HG02885 (cell line): ENCODE measurements at regions not wholly inside any gene's neighbourhood (a gene's known extent, or its start where the extent isn't known, plus 50 kb on each side); places are given as distances from the start of the nearest gene placed in this dataset.

ENCODE experiments used
- ATAC-seq: cut with Tn5 transposase; IDR thresholded peaks from one replicate; pipeline ENCODE4 v1.9.1; 2021; ENCODE audit warnings: mild to moderate bottlenecking; ENCODE audit not compliant: unreplicated experiment, poor library complexity

DNA sequence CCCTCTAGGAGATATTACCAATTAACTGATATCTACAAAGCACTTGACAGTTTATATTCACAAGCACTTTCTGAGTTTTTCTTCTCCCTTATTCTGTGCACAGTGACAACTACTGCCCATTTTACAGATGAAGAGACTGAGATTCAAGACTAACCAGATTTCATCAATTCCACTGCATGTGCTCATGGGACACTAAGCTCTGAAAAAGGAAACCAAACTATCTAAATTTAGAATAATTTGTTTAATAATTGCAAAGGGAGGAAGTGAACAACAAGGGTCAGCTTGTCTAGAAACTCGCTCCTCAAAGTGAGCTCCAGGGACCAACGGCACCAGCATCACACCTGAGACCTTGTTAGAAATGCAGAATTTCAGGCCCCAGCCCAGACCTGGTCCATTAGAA lies 50.8 kb upstream of the MYLIP start:
- ATAC-seq = peak; percentile 66

DNA sequence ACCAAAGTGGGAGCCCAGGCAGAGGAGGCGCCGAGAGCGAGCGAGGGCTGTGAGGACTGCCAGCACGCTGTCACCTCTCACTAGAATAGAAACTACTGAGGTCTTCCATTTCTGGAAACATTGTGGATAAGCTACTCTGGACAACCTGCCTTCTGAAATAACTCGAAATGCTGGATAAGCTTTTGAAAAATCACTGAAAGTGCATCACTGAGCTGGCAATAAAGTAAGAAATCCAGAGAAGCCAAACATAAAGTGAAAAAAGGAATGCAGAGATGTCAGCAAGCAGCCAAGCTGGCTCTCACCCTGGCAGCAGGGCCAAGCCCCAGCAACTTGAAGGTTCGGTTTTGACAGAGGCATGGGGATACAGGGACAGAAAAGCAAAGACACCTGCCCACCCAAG lies 59.2 kb upstream of the MYLIP start:
- no peak for ATAC-seq

DNA sequence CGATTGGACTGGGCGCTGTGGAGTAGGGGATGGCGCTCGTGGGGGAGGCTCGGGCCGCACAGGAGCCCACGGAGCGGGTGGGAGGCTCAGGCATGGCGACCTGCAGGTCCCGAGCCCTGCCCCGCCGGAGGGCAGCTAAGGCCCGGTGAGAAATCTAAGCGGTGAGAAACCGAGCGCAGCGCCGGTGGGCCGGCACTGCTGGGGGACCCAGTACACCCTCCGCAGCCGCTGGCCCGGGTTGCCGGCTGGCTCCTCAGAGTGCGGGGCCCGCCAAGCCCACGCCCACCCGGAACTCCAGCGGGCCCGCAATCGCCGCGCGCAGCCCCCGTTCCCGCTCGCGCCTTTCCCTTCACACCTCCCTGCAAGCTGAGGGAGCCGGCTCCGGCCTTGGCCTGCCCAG lies 59.7 kb upstream of the MYLIP start:
- no peak for ATAC-seq

DNA sequence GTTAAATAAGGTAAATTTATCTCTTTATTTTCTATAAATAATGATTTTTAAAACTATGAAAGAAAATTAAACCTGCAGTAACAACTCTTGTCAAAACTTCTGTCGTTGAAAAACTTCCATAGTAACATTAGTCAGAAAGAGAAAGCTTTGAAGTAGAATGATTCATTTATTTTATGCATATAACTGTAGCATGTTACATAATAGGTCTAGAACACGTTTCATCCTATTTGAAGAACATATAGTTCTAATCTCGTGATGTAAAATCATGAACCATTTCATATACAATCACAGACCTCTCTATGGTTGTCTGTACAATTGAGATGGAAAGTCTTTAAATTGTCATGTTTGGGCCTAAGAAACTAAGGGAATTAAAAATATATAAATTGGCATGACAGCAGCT lies 61.3 kb upstream of the MYLIP start:
- no peak for ATAC-seq

GRCh38 chr6:16064671-16065072 lies 64.2 kb upstream of the MYLIP start:
- ATAC-seq = no peak

DNA sequence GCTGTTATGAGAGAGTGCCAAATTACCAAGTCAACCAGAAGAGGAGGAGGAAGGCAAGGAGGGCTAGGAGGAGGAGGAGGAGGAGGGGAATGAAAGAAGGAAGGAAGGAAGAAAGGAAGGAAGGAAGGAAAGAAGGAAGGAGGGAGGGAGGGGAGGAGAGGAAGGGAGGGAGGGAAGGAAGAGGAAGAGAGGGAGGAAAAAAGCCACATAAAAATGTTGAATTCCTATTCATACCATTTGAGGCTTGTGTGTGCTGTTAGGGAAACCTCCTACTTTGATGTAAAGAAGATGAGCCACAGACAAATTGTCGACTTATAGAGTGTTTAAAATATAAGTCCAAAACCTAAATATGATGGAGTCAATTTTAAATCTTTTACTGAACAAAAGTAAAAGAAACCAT lies 65.3 kb upstream of the MYLIP start:
- no peak for ATAC-seq

- ATAC-seq = no peak
Measured at GRCh38 chr6:16061818-16062217, 67.1 kb upstream of the MYLIP start.

GRCh38 chr6:16060039-16060438 lies 68.8 kb upstream of the MYLIP start:
- ATAC-seq = no peak

DNA sequence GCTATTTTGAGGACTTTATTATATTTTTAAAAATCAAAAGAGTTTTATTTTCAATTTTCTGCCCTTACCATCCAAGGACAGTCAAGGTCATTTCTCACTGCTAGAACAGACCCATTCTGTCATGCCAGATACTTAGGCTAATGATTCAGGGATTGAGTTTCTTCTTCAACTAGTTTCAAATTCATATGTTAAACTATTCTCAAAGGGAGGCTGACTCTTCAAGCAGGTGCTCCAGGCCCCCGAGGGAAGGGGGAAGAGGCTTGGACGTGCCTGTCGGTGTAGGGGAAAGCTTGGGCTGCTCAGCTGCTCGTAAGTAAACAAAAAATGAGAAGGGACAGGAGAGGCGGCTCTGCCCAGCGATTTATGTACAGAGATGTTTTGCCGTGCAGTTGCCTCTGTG lies 69.4 kb upstream of the MYLIP start:
- ATAC-seq = no peak

GRCh38 chr6:16058929-16059345 lies 69.9 kb upstream of the MYLIP start:
- no peak for ATAC-seq

DNA sequence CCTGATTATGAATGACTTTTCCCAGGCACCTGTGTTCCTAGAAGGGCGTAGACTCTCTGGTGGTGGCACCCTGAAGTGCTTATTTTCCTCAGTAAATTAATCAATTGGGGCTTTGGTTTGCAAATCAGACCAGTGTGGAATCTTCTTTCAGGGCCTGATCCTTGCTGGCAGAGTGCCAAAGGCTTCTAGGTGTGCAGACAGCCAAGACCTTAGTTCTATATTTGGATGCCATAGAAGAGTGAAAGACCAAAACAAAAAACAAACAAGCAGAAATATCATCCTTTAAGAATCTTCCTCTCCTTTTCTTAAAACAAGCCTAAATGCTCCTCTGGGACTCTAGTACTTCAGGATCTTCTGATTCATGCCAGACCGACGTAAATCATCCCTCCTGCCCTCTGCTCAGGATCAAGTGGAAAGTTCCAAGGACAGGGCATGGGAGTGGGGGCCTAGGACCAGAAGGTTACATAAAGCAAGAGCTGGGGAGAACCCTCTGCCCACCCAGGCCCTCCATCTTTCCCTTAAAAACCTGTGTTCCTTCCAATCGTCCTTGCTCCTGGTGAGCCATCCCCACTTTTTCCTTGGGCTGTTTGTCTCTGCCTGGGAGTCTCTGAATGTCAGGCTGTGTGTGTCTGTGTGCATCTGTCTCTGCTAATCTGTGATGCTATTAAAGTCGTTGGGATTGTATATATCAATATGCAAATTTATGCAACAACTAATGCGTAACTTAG lies 70.5 kb upstream of the MYLIP start:
- no peak for ATAC-seq

- no peak for ATAC-seq
Measured at GRCh38 chr6:16057446-16057845, 71.4 kb upstream of the MYLIP start.

DNA sequence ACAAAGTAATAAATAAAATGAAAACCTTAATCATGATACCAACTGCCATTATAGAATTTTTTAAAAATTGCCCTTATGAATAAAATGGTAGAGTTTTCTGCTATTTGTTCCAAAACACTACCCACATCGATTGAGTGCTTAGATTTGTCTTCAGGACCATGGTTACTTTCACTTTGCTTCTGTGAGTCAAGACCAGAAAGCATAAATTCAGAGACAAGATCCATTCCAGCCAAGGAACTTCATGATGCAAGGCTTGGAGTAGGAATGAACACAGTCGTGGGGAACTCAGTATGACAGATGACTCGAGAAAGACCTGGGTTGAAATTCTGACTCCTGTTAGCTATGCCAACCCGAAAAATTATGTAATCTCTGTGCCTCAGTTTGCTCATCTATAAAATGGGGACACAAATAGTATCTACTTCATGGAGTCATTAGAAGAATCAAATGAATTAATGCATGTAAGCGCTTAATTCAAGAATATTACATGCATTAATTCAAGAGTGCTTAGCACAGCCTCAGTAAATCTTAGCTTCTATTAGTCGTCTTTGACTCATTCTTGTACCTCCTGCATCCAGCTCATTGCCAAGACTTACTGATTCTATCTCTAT lies 72.5 kb upstream of the MYLIP start:
- no peak for ATAC-seq

- ATAC-seq = no peak
Measured at GRCh38 chr6:16055852-16056251, 73.0 kb upstream of the MYLIP start.

- no peak for ATAC-seq
Measured at GRCh38 chr6:16049168-16049567, 79.7 kb upstream of the MYLIP start.

DNA sequence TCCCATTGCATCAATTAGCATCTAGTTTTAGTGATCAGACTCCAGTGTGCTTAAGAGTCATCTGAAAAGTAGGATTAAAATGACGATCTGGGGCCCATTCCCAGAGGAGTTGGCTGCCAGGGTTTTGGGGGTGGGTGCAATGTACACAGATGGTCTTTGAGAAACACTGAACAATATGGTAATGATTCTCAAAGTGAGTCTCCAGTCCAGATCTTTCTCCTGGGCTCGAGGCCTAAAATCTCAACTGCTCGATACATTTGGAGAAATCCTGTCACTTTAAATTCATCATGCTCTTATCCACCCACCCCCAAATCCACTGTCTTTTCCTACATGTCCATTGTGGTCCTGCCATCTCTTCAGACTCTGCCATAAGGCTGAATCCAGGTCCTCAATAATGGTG lies 80.7 kb upstream of the MYLIP start:
- ATAC-seq = no peak

GRCh38 chr6:16047435-16047990 lies 81.4 kb upstream of the MYLIP start:
- no peak for ATAC-seq

DNA sequence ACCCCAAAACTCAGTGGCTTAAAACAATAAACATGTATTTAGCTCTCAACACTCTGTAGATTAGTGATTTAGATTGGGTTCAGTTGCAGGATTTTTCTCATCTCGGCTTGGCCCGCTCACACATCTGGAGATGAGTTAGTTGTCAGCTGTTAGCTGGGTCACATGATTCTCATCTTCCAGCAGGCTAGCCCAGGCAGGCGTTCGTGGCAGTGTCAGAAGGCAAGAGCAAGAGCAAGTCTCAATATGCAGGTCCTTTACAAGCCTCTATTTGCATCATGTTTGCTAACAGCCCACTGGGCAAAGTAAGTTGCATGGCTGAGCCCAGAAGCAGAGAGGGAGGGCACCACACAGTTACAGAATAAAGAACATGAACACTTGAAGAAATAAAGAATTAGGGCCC lies 83.6 kb upstream of the MYLIP start:
- no peak for ATAC-seq

GRCh38 chr6:16044211-16044643 lies 84.7 kb upstream of the MYLIP start:
- no peak for ATAC-seq

DNA sequence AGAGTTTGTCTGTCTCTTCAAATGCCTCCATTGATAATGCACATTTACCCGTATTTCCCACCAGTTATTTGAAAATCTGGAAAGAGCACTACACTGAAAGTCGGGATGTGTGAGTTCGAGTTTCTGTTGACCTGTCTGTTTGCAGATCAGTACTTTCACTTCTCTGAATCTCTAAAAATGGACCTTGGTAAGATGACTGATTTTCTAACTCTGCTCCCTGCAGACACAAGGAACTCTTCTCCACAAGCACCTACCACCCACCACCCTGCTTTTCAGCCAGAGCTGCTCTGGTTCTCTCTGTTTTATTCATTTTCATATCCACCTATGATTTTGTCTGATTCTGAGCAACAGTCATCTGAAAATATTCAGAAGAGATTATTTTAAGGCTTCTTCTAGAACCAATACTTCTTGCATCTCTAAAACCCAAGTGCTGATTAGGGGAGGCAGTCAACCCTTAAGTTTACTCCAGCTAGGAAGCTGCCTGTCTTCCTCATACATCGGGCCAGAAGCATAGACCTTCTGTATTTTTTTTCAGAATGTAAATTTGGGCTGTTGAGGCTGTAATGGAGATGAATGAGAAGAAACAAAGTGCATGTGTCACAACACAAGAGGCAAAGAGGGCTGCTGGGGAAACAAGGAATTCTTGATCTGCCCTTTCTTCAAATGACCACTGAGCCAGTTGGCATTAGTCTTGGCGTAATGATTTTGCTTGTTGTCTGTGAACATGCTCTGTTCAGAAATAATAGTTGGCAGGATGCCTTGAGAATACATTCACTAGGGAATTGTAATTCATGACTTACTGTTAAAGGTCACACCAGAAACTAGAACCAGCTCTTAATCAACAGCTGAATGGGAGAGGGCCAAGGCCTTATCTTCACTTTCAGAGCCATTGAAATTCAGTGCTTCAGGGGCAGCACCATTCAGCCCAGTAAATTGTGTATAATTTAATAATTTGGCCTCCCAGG lies 85.4 kb upstream of the MYLIP start:
- peak; percentile 86 for ATAC-seq

DNA sequence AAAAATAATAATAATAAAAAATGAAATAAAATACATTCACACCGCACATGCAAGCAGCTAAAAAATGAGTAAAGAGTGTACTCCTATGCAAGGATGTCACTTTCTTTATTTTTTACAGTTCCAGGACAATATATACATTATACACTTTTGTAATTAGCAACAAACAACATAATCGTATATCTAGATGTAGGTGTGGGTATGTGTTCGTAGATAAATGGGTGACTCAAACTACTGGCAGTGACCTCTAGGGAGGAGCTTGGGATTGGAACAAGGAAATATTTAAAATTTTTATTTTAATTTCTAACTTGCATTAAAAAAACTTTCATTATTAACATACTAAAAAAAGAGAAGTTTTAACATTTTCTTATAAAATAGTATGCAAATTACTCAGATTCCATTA lies 86.1 kb upstream of the MYLIP start:
- no peak for ATAC-seq
